Activated CD8-positive, alpha-beta memory T cell treated with anti-CD3 and anti-CD28 coated beads, Interleukin-2, amount 50 U/mL, for 48 hours (primary cell): ENCODE measurements at regions not wholly inside any gene's neighbourhood (a gene's known extent, or its start where the extent isn't known, plus 50 kb on each side); places are given as distances from the start of the nearest gene placed in this dataset.
"Not testable (repeated sequence)": the region's sequence is repeated elsewhere in the genome, so short reads cannot be mapped to it uniquely, and the experiment has no call there.

Experiments used
- DNase-seq: peaks from one replicate; pipeline ENCODE4 v3.0.0-alpha.2; 2020

DNA sequence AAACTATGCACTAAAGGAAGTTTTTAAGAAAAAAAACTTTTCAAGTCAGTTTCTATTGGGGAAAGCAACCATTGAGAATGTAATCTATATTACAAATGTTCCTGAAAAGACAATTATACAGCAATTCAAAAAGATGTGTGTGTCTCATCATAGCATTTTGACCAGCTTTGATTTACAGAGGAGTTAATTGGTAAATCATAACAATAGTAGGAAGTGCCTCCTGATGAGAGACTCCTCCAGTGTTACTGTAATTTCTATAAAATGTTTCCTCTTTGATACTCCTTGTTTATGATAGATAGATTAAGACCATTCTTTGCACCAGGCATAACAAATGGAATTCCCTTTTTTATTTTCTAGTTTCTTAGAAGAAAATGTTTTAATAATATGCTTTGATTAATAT lies 249.9 kb downstream of the CALCRL start:
- no peak for DNase-seq

DNA sequence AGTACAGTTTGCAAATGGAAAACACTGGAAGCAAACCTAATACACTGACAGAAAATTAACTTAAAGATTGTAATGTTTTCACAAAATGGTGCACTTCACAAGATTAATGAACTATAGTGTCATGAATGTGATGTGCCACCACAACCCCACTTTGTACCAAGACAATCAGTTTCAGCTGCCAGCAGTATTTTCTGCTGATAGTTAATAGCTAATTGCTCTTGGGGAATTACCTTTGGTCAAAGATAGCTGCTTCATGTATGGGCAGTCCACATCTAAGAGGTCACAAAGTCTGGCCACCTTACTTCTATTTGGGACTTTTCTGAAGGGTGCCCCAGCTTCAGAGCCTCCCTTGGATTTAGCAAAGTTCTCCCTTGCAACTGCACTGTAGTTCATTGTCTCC lies 254.0 kb downstream of the CALCRL start:
- no peak for DNase-seq

DNA sequence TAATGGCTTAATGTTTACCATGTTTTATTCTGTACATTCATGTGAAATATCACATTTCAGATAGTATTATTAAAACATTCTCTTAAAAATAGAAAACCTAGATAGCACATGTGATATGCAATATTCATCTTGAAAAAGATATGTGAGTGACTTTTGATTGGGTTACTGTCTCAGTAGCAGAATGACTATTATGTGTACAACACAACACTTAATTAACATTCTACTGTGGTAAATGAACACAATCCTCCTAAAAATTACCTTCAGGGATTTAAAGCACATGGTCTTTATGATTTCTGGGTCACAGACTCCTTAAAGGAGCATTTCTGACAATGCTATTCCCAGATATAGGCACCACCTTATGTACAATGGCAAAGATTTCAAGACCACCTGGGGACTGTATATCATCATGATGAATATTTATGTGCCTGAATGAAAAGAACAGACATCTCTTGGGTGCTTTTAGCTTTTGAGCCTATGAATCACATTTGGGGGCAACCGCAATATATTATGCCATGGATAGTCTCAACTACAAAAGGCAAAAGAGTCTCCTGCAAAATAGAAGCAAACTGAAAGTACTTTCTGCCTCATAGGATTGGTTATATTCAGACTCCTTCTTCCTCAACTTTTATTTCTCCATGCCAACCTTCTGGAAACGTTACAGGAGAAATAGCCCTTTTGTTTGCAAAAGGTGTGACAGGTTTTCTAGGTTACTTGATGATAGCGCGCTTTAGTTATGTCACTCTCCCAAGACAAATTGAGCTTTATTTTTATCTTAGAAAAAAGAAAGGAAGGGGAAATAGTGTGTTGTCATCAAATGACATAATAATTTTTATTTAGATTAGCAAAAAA lies 259.0 kb downstream of the CALCRL start:
- no peak for DNase-seq

DNA sequence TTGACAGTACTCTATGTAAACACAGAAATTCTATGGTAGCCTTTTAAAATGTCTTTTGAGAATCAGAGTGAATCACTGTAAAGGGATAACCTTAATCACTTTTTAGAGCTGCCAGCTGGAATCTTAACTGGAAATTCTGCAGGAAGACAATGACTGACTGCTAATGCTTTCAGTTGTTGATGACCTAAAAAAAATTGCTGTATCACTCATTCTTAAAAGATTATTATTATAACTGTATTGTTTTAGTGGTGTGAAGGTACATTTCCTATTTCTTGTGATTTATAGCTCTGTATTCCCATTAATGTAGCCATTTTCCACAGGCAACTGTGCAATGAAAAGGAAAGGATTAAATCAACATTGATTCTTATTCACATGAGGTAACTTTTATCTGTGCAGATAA lies 260.5 kb downstream of the CALCRL start:
- DNase-seq: no peak

DNA sequence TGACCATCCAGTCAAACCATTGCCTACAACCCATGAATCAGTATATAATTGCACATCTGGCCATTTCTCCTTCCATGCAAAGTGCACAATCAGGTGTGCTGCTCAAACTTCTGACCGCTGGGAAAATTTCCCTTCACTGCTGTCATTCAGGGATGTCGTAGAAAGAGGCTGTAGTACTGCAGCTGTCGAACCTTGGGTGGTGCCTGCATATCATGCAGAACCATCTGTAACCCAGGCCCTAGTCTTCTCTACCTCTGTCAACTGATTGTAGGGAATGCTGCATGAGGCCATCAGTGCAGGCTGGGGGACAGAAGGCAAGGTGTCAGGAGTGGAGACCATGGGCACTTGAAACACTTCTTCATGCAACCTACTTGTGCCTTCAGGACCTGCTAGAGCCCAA lies 267.5 kb downstream of the CALCRL start:
- DNase-seq: no peak

DNA sequence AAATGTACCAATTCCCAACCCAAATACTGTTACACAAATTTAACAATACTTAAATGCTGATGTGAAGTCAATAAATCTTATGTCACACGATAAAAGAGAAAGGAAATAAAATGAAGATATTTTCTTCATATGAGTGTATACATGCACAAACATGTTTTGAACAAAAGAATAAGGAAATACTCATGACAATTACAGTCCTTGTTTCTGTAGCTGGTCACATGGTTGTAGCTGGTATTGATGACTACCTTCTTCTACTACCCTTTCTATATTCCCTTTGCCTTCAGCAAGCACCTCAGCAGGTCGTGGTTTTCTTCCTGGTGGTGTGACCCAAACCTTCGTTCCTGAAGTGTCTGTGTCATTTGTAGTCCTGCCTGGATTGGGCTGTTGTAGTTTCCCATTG lies 269.2 kb downstream of the CALCRL start:
- not testable (repeated sequence) for DNase-seq

DNA sequence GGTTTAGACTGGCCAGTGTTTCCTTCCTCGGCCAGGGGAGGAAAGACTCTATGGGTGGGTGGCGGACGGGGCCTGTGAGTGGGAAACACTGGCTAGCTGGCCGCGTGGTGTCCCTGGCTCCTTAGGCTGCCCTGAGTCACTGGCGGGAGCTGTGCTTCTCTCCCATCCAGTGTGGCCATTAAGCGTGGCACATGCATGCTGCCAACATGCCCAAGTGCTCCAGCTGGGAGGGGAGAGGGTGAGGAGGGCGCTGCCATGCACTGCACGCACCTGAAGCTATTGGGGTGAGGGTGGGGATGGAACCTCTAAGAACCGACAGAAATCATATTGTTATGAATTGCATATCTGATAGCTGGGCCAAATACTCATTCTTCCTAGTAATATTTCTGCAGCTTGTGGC lies 270.8 kb downstream of the CALCRL start:
- DNase-seq: no peak

DNA sequence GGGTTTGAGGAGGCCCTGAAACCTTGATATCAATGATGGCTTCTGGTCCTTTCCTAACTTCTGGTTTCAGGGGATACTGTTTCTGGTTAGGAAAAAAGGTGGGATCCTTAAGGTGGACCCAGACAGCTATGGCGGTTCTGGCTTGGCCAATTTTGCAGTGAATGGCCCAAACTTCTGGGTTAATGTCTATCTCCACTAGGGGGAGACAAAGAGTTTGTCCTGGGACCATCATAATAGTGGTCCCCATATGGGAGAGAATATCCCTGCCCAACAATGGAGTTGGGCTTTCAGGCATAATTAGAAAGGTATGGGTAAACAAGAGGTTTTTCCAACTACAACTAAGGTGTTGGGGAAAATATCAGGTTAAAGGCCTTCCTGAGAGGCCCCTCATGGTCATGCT lies 273.5 kb downstream of the CALCRL start:
- DNase-seq: no peak

DNA sequence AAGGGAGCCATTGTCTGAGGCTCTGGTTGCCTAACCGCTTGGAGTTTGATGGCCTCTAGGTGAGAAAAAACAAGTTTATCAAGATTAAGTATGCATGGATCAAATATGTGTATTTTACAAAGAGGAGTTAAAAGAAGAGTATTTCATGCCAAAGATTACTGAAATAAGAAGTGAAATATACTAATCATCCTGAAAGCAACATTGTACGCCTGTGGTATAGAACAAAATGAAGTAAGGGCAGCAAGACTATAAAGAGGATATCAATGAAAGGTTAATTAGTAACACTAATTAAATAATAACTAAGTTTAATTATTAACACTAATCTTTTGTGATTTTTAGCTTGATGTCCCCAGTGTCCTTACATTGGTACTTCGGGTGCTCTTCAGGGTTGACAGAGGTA lies 276.7 kb downstream of the CALCRL start:
- DNase-seq: no peak

DNA sequence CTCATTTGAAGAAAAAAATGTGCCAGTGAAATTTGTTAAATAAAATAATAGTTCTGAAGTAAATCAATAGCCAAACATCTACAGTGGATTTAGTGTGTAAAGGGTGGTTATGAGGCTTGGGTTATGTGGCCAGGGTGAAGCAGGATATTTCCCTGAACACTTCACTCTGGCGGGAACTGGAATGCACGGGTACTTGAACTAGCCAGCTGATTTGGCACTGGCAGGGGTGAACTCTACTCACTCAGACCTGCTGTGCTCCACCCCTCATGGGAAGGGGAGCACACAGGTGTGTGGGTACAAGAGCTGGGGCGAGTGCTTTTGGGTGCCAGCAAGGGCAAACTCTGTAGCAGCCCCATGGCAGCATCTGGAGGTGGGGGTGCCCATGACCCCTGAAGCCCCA lies 278.2 kb downstream of the CALCRL start:
- DNase-seq: no peak

DNA sequence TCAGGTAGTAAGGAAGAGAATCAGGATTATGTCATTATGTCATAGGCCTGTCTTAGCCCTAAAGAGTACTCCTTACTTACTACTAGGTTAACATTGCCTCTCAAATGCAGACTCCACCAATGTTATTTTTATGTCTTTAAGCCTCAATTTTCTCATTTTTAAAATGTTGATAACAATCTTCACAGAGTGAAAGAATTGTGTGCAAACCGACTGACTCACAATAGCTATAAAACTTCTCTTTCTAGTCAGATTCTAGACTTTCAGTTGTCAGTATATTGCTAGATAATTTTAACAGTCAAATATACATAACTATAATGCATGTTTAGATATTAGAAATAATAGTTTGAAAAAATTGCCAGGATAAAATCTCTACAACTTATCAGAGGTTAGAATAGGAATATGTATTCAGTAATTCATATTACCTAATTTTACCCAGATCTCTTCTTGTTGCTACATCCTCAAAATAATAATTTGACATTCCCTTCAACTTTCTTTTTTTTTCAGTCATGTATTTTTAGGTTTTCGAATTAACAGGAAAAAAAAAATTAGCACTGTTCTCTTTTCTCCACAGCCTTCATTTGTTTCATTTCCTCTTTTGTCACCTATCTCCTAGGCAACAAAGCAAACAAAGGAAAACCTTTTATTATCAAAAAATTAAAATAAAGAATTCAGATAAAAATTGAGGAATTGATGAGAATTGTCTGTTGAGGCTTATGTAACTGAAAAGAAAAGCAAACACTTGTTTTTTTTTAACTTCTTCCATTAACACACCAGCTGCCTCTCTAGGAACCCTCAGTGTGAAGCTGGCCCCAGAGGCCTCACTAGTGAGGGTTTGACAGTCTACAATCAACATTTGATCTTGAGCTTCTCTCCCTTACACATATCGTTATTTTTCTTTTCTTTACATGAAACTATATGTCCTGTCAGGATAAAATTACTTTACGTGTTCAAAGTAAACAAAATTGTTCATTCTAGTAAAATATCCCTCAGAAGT lies 279.0 kb downstream of the CALCRL start:
- DNase-seq: no peak

DNA sequence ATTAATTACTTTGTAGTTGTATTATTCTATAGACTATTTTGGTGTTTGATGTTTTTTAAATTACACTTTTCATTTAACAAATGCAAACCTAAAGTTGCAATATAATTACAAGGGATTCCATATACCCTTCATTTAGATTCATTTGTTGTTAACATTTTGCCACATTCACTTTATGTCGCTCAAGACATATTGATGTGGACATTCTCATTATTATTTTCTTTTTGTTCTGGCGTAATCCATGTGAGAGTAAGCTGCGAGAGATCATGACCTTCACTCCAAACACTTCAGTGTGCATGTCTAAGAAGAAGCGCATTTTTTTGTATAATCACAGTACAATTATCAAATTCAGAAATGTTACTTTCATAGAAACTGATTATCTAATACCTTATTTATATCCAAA lies 280.6 kb downstream of the CALCRL start:
- DNase-seq: no peak

DNA sequence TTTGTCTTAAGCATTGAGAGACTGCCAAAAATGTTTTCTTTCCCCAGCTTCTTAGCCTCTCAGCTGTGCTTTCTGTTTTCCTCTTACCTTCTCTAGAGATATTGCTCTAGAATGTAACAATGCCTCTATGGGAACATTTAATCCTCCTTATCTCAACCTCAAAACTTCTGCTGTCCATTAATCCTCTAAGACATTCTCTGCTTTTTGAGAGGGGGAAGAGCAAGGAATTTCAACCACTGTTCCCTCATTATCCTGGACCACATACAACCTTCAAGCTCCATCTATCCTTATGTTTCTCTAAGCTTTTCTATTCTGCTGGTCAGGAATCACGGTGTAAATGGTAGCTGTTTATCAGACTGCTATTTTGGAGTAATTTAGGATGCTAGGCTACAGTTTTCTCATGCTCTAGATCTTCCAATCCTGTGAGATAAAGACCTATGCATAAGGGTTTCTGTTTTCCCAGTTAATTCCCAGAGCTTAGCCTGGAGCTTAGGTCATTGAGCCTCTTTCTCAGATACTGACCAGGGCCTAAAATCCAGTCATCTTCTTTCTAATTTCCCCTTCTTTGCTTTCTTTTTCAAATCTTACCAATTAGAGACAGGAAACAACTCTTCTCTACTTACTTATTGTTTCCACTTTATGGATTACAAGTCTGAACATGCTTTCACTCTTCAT lies 282.0 kb downstream of the CALCRL start:
- DNase-seq: no peak

DNA sequence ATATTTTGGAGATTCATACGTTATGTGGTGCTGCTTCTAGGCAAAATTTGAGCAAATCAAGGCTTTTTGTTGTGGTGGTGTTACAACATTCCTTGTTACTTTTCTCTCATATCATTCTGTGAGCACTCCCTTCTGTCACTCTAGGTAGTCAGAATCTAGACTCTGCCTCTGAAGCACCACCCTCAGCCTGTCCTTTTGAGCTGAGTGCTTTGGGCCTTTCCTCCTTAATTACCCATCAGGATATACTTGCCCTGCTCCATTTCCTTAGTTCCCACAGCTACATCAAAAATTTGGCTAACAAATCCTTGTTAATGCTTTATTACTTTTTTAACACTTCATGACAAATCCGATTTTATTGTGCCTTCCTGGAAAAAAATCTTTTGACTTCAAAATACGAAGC lies 289.6 kb downstream of the CALCRL start:
- DNase-seq: no peak

DNA sequence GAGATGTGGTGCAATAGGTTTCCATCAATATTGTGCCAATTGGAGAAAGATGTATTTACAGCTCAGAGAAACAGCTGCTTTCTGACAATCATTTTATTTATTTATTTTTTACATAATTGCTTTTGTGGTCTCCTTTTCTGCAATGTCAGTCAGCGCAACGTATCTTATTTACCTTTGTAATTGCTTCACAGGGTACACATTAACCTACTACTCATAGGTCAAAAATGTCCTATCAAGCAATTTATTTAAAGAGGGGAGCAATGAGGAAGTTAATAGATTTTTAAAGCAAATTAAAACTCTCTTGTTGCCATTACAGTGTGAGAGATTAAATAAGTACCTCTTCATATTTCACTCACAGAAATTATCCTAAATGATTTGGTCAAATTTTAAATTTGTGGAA lies 291.0 kb downstream of the CALCRL start:
- DNase-seq: no peak

DNA sequence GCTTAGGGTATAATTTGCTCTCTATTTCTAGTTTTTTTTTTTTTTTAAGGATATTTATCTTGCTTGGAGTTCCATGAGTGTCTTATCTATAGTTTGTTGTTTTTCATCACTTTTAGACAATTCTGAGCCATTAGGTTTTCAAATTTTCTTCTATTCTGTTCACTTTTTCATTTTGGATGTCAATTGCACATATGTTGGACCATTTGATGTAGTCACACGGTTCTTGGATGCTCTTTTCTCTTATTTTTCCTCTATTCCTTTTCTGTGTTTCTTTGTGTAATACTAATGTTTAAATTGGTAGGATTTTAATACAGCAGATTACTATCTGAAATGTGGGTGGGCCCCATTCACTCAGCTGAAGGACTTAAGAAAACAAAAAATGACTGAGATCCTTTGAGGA lies 292.6 kb downstream of the CALCRL start:
- no peak for DNase-seq

DNA sequence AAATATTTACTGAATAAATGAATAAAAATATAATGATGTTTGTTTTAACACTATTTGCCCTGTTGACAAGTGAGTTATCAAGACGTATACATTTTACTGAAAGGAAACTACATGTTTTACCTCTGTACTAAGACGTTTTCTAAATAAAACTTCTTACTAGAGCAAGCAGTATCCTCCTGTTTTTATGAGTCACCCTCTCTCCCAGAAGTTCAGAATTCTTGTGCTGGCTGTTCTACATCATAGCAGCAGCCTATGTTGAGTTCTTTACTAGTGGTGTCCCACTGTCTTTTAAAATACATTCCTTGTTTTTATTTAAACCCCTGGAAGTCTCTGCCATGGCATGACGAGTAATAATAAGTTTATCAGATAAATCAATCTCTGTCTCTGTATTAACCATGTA lies 297.4 kb downstream of the CALCRL start:
- DNase-seq: no peak

DNA sequence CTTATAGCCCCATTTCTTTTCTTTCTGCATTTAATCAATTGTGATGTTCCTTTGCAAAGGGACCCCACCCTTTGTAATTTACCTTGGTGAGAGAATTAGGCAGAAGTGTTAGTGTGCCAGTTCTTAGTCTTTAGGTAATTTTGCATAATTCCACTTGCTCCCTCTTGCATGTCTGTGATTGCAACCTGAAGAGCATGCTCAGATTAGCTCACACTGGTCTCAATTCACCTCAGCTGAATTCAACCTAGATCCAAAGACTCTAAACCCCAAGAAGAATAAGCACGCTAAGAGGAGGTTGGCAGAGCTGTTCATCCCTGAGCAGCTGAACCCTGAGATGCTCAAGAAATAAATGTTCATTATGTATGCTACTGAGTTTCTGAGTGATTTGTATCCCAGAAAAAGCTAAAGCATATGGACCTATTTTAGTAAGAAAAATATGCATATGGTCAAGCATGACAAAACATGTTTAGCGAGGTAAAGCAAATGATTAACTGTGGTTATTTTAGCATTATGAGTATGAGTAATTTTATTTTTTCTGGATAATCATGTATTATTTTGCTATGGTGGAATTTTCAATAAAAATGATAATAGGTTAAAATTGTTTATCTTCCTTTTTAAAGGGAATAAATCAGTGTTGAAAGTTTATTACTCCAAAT lies 299.2 kb upstream of the ZSWIM2 start:
- no peak for DNase-seq

DNA sequence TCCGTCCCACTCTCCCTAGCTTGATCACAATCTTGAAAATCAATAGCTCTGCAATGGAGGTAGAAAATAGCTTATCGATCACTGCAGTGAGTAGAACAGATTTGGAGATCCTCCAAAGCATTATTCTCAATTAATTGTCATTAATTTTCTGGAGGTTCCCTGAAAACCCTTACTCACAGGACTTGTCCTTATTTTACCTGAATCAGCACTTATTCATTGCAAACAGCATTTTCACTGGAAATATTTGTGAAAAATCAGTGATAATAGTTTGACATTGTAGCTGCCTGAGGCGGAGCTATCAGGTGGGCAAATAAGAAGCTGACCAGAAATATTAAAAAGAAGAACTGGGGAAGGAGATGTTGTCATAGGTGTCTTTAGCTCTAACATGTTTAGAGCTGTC lies 294.6 kb upstream of the ZSWIM2 start:
- DNase-seq: no peak

DNA sequence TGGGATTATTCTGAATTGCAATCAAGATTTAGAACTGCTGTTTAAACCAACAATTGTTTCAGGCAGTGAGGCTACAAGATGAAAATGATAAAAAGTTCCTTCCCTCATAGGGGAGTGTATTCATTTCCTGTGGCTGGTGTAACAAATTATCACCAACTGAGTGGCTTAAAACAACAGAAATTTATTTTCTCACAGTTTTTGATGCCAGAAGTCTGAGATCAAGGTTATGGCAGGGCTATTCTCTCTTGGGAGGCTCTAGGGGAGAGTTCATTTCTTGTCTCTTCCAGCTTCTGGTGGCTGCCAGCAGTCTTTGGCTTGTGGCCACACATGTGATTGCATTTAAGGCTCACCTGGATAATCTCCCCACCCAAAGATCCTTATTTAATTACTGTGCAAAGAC lies 290.5 kb upstream of the ZSWIM2 start:
- no peak for DNase-seq

DNA sequence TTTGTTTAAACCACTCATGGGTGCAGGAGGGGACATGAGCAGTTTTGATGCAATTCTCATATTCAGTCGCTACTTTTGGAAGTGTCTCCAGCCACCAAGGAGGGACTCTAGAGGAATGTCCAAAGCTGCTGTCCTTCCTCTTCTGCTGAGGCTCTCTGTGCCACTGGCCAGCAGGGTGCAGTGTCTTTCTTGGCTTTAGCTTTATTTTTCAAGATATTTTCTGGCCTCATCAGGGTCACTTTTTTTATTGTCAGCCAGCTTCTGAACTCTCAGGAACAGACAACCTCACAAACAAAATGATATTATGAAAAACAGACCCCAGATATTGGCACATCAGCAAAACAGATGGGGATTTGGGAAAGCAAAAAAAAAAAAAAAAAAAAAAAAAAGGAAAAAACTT lies 289.3 kb upstream of the ZSWIM2 start:
- DNase-seq: no peak

DNA sequence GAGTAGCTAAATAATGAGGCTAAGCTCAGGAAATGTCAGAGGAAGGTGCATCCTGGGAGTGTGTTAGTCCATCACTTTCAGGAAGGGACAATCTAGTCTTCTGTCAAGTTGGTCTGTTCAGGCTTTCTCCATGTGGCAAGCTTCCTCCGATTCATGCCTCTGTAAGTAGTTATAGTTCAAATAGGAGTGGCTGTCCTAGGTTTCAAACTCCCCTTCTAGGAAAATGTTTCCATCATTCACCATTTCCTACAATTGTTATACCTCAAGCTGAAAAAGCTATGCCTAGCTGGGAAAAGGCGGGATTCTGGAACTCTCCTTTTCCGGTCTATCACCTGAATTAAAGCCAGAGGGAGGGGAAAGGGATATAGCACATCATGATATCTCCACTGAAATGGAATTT lies 287.7 kb upstream of the ZSWIM2 start:
- no peak for DNase-seq

DNA sequence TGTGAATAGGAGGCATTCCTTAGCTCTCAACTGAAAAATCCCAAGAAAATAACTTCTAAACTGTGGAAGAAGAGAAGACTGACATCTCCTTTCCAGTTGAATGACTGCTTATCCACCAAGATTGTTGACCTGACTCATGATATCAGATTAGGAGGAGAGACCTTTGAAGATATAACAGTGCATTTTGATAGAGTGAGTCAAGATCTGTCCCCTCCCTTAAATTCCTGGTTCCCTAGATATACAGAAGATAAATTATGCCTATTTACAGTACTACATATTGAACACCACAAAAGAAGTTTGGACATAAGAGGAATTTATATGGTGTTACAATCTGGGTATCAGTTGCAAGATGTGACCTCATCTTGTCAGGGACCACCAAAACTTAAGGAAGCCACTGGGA lies 285.3 kb upstream of the ZSWIM2 start:
- DNase-seq: no peak
